AG04450 (cell line): ENCODE measurements at regions not wholly inside any gene's neighbourhood (a gene's known extent, or its start where the extent isn't known, plus 50 kb on each side); places are given as distances from the start of the nearest gene placed in this dataset.

Source experiments
- CTCF ChIA-PET: fragments of 300-600, 350-600 bp; formaldehyde crosslinking; extraction: SDS; loops from one replicate; lab custom pipeline; 2022; ENCODE audit warnings: antibody characterized with exemption, inconsistent platforms; lab: Charles Lee
- POLR2A ChIA-PET: fragments of 350-600 bp; formaldehyde crosslinking; extraction: SDS; loops from one replicate; lab custom pipeline; 2021; ENCODE audit warnings: antibody characterized with exemption, inconsistent platforms; lab: Yijun Ruan, JAX
- DNase-seq: peaks from one replicate; pipeline ENCODE4 v3.0.0-alpha.2; 2011; ENCODE audit warnings: low read depth, low spot score
- H3K27ac ChIP-seq: one replicate; pipeline ENCODE4 v1.5.1; 2012; ENCODE audit warnings: low read depth, low read length, control low read depth
- H3K27me3 ChIP-seq: one replicate; pipeline ENCODE4 v1.6.0; 2012; ENCODE audit warnings: low read length; ENCODE audit not compliant: control insufficient read depth, insufficient read depth
- H3K4me3 ChIP-seq: 2 replicates; pipeline ENCODE4 v1.5.1; 2011; ENCODE audit warnings: mild to moderate bottlenecking, low read depth, low read length, control low read depth
- H3K9me3 ChIP-seq: 2 replicates; pipeline ENCODE4 v1.5.1; 2012; ENCODE audit warnings: low read length; ENCODE audit not compliant: control insufficient read depth, insufficient read depth
- CTCF ChIP-seq: IDR thresholded peaks from 2 replicates; pipeline ENCODE4 v1.5.1; 2011; ENCODE audit warnings: low read depth, low read length, control low read depth, inconsistent platforms

DNA sequence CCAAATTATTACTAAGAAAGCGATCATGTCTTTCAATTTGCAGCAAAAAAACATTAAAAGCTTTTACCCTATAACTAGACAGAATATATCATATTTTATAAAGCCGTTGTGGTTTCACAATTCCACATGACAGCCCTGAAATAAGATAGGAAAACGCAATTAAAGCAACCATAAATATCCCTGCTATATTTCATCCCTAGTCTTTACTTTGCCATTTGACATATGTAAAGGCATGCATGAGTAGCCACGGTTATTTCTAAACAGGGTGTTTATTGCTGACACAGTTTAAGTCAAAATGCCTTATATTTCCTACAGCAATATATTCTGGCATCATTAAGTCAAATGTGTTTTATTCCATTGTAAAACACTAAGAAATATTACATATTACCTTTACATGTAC, 239.9 kb downstream of the DSEL start:
- H3K27me3 ChIP-seq = no peaks in the 10 kb centered on the region
- CTCF ChIA-PET = no interaction called here
- TF ChIP-seq CTCF = no peak
- POLR2A ChIA-PET = no interaction called here
- no peak overlapping the region for H3K27ac ChIP-seq
- no peaks in the 10 kb centered on the region for H3K9me3 ChIP-seq
- no peak for DNase-seq
- no peak overlapping the region for H3K4me3 ChIP-seq

GRCh38 chr18:67273288-67273687, 243.2 kb downstream of the DSEL start:
- TF ChIP-seq CTCF = no peak
- Histone ChIP-seq H3K27ac (no peak overlapping the region), H3K4me3 (no peak overlapping the region), H3K27me3 (no peaks in the 10 kb centered on the region), H3K9me3 (no peaks in the 10 kb centered on the region; the same call in 1 of the 2 replicates)
- ChIA-PET POLR2A (no interaction called here), CTCF (no interaction called here)
- DNase-seq = no peak

- DNase-seq = no peak
- no peak overlapping the region for H3K4me3 ChIP-seq
- POLR2A ChIA-PET = no interaction called here
- no peak for TF ChIP-seq CTCF
- H3K27ac ChIP-seq = no peak overlapping the region
- H3K27me3 ChIP-seq = no peaks in the 10 kb centered on the region
- no peaks in the 10 kb centered on the region; the same call in 1 of the 2 replicates for H3K9me3 ChIP-seq
- CTCF ChIA-PET = no interaction called here
Observed at GRCh38 chr18:67269206-67269605, 247.3 kb downstream of the DSEL start.

GRCh38 chr18:67268530-67268929, 248.0 kb downstream of the DSEL start:
- CTCF ChIA-PET = no interaction called here
- H3K4me3 ChIP-seq = no peak overlapping the region
- POLR2A ChIA-PET = no interaction called here

More at GRCh38 chr18:67268530-67268929, 248.0 kb downstream of the DSEL start:
- Histone ChIP-seq H3K27ac (no peak overlapping the region), H3K27me3 (no peaks in the 10 kb centered on the region), H3K9me3 (no peaks in the 10 kb centered on the region; the same call in 1 of the 2 replicates)
- no peak for DNase-seq
- TF ChIP-seq CTCF = no peak
